ENCODE measurements at regions not wholly inside any gene's neighbourhood (a gene's known extent, or its start where the extent isn't known, plus 50 kb on each side); places are given as distances from the start of the nearest gene placed in this dataset.
"Not testable (repeated sequence)": the region's sequence is repeated elsewhere in the genome, so short reads cannot be mapped to it uniquely, and the experiment has no call there.

GRCh38 chr4:49575250-49575649 lies 589.2 kb downstream of the CWH43 start:
- DNase-seq (ENCODE audit: low spot score): not testable (repeated sequence)

GRCh38 chr4:49578371-49578770 lies 592.3 kb downstream of the CWH43 start:
- DNase-seq (ENCODE audit: low spot score): not testable (repeated sequence)

- DNase-seq (ENCODE audit: low spot score): not testable (repeated sequence)
These were observed 592.8 kb downstream of the CWH43 start for GRCh38 chr4:49578899-49579298.

- not testable (repeated sequence) for DNase-seq (ENCODE audit: low spot score)
These were observed 594.1 kb downstream of the CWH43 start for GRCh38 chr4:49580166-49580565.

- not testable (repeated sequence) for DNase-seq (ENCODE audit: low spot score)
These were observed 602.3 kb downstream of the CWH43 start for GRCh38 chr4:49588401-49588800.

DNA sequence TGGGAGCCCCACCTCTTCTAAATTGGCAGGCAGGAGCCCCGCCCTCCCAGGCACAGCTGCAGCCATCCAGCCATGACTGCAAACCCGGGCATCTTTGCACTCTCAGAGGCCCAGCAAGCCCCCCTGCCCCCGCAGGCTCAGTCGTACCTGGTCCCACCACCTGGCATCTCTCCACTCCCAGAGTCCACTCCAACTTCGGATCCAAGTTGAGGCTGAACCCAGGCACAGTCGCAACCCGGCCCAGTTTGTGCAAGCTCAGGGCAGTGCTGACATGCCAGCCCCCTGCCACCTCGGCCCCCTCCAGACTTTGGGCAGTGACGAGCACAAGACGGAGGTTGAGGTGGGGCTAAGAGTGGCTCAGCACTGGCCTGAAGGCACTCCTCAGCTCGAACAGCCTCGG lies 632.4 kb downstream of the CWH43 start:
- DNase-seq (ENCODE audit: low spot score): not testable (repeated sequence)

DNA sequence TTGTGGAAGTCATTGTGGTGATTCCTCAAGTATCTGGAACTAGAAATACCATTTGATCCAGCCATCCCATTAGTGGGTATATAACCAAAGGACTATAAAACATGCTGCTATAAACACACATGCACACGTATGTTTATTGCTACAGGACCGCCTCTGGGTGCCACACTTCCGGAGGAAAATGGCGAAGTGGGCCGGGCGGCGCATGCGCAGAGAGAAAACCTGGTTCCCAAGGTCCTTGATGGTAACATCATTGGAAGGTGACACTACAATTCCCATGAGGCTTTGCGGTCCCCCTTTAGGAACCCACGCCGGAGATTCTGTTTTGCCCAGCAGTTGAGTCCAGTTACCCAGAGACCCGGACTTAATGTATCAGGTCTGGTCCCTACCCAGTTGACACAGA lies 640.4 kb downstream of the CWH43 start:
- not testable (repeated sequence) for DNase-seq (ENCODE audit: low spot score)
